Coronary artery (tissue), 2 donors: ENCODE measurements at regions not wholly inside any gene's neighbourhood (a gene's known extent, or its start where the extent isn't known, plus 50 kb on each side); places are given as distances from the start of the nearest gene placed in this dataset.

Experiments used
- DNase-seq: peaks from one replicate; pipeline ENCODE4 v3.0.0-alpha.2; 2017; ENCODE audit warnings: low spot score
- H3K27ac ChIP-seq, 2 donors: fragments of 200-600 bp; sonication (generic); one replicate each; pipeline ENCODE4 v1.5.1; 2016 to 2019
- H3K4me3 ChIP-seq: fragments of 200-600 bp; sonication (generic); 2 replicates; pipeline ENCODE4 v1.5.1; 2016; ENCODE audit warnings: mild to moderate bottlenecking, moderate library complexity
- CTCF ChIP-seq: fragments of 200-600 bp; sonication (generic); IDR thresholded peaks from one replicate; pipeline ENCODE4 v1.5.1; 2019; ENCODE audit warnings: antibody characterized with exemption

GRCh38 chr10:128687408-128687807 is 561.2 kb upstream of the MKI67 start:
- no peak for DNase-seq
- no peak for TF ChIP-seq CTCF
- H3K4me3 ChIP-seq = no peak overlapping the region
- H3K27ac ChIP-seq = no peak overlapping the region

GRCh38 chr10:128687927-128688549 is 561.8 kb upstream of the MKI67 start:
- no peak overlapping the region for H3K27ac ChIP-seq
- TF ChIP-seq CTCF = no peak
- DNase-seq = no peak
- H3K4me3 ChIP-seq = no peak overlapping the region

- Histone ChIP-seq H3K27ac (no peak overlapping the region), H3K4me3 (no peak overlapping the region)
- DNase-seq = no peak
- no peak for TF ChIP-seq CTCF
Measured at GRCh38 chr10:128689667-128690066, 563.4 kb upstream of the MKI67 start.

DNA sequence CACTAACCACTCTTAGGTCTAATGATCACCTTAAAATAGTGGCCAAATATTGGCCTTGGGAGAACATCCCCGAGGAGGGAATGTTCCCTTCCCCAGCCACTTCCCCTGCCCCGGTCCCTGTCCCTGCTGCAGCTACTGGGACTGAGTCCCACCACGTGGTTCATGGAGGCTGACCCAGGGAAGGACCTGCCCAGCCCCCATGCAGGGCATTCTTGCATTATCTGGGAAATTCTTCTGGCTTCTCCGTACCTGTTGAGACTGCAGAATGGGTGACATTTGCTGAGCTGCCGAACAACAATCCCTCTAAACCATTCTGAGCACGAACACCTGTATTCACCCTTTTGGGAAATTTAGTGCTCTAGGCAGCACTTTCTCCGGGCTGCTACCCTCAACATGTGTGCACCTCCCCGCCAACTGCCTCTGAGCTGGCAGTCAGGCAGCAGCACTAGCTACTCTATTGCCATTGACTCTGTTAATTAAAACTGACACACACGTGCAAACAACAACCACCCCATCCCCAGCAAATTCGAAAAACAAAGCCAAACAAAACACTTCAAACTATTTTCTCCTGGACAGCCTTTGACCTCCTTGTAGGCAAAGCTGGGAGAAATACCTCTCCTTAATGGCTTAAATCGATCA is 567.4 kb upstream of the MKI67 start:
- H3K27ac ChIP-seq = no peak overlapping the region
- no peak for DNase-seq
- H3K4me3 ChIP-seq = no peak overlapping the region
- no peak for TF ChIP-seq CTCF

- TF ChIP-seq CTCF = no peak
- Histone ChIP-seq H3K27ac (no peak overlapping the region), H3K4me3 (no peak overlapping the region)
- DNase-seq = no peak
Measured at GRCh38 chr10:128694168-128694850, 568.1 kb upstream of the MKI67 start.

DNA sequence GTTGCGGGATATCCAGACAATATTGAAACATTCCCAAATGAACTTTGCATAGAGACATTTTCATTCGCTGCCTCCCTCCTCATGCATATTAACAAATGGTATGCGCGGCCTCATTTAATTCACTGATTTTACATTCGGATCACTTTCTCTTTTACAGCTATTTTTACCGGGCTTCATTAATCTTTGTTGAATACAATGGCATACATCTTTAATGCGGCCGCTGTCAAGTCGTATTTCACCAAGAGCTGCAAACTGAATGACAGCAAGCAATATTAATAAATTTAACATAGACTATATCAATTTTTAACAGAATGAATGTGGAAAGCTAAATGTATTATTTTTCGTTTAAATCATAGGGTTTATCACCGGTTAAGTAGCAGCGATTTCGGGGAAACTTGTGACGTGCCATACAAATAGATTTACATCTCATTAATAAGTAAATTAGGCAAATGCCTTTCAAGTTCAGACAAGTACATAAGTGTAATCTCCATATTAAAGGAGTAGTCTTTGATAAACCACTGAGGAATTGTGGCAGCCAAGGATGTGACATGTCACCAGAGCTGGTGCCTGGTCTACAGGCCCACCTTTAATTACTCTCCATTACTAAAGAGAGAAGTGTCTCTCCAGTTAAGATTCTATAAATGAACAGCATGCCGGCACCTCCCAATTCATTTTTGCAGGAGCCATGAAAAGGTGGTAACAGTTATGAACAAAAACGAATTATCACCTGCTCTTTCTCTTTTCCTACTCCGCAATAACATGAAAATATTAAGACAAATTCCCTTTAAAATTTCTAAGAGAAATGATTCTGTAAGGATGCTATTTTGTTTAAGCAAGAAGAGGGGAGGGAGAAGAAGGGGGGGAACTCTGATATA is 568.9 kb upstream of the MKI67 start:
- Histone ChIP-seq H3K4me3 (no peak overlapping the region), H3K27ac (no peak overlapping the region)
- TF ChIP-seq CTCF = no peak
- no peak for DNase-seq
